MCF 10A (cell line): ENCODE measurements at regions not wholly inside any gene's neighbourhood (a gene's known extent, or its start where the extent isn't known, plus 50 kb on each side); places are given as distances from the start of the nearest gene placed in this dataset.

Experiments
- BruUV-seq: library from RNA; stranded (reverse); fragments of 400-500 nt; replicated peaks from 2 replicates; lab custom pipeline; 2021; lab: Mats Ljungman, UMichigan
- CTCF ChIA-PET: fragments of 300-600 bp; sonication (Branson Sonifier 250); formaldehyde crosslinking; extraction: SDS; loops from one replicate; lab custom pipeline; 2021; ENCODE audit warnings: antibody characterized with exemption, inconsistent platforms; lab: Yijun Ruan, JAX
- POLR2A ChIA-PET: fragments of 300-600, 350-650 bp; sonication (Branson Sonifier 250); formaldehyde crosslinking; extraction: SDS; loops from one replicate; lab custom pipeline; 2020; ENCODE audit warnings: antibody characterized with exemption, inconsistent platforms; lab: Yijun Ruan, JAX
- DNase-seq: peaks from one replicate; pipeline ENCODE4 v3.0.0-alpha.2; 2018; ENCODE audit not compliant: unreplicated experiment
- H3K27ac Mint-ChIP-seq: one replicate; pipeline ENCODE4 v1.8.0; 2022; ENCODE audit warnings: mild to moderate bottlenecking, low read depth, mixed read lengths; ENCODE audit not compliant: unreplicated experiment
- H3K27me3 Mint-ChIP-seq: one replicate; pipeline ENCODE4 v1.8.0; 2022; ENCODE audit warnings: mixed read lengths; ENCODE audit not compliant: insufficient read depth, unreplicated experiment
- H3K36me3 Mint-ChIP-seq: one replicate; pipeline ENCODE4 v1.8.0; 2022; ENCODE audit warnings: mild to moderate bottlenecking, moderate library complexity, mixed read lengths; ENCODE audit not compliant: insufficient read depth, unreplicated experiment
- H3K4me1 Mint-ChIP-seq: one replicate; pipeline ENCODE4 v1.8.0; 2022; ENCODE audit warnings: mixed read lengths; ENCODE audit not compliant: insufficient read depth, unreplicated experiment
- H3K4me3 Mint-ChIP-seq: one replicate; pipeline ENCODE4 v1.8.0; 2022; ENCODE audit warnings: mild to moderate bottlenecking, moderate library complexity, mixed read lengths; ENCODE audit not compliant: unreplicated experiment
- H3K9me3 Mint-ChIP-seq: one replicate; pipeline ENCODE4 v1.8.0; 2022; ENCODE audit warnings: mixed read lengths; ENCODE audit not compliant: unreplicated experiment
- CTCF ChIP-seq: fragments of 200-600 bp; IDR thresholded peaks from one replicate; pipeline ENCODE4 v1.8.0; 2022; ENCODE audit warnings: antibody characterized with exemption, mild to moderate bottlenecking; ENCODE audit not compliant: unreplicated experiment
- intact Hi-C: fragments of 100-400 bp; cut with micrococcal nuclease; formaldehyde crosslinking; loops from 2 replicates; pipeline ENCODE4 v1.14.1; 2022

DNA sequence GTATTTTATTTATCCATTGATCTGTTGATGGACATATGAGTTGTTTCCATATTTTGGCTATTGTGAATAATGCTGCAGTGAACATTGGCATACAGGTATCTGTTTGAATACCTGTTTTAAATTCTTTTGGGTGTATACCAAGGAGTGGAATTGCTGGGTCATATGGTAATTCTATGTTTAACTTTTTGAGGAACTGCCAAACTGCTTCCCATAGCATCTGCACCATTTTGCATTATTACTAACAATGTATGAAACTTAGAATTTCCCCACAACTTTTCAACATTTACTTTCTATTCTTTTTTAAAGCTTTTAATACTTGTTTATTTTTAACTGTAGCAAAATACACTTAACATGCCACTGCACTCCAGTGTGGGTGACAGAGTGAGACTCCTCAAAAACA, 57.0 kb upstream of the MSN start:
- intact Hi-C loops: no loop called here
- TF ChIP-seq CTCF: no peak
- Mint-ChIP-seq H3K36me3 (no peaks in the 10 kb centered on the region), H3K27ac (peak overlapping the region; percentile 8), H3K4me1 (peaks cover 14% of the 10 kb centered on the region), H3K9me3 (peaks cover 4% of the 10 kb centered on the region), H3K27me3 (no peaks in the 10 kb centered on the region), H3K4me3 (no peak overlapping the region)
- no TSS peak for BruUV-seq
- DNase-seq: no peak
- ChIA-PET CTCF (interaction anchor here (1.6 to 2.1 kb wide), 2 partner anchors 13 to 93 kb away, joined by 3 to 4 read pairs; no protein-coding TSS in a partner anchor), POLR2A (interaction anchor here (1.0 kb wide), 1 partner anchor 32 kb away, joined by 3 read pairs; no protein-coding TSS in a partner anchor)

- Mint-ChIP-seq H3K36me3 (no peaks in the 10 kb centered on the region), H3K27ac (peak overlapping the region; percentile 8), H3K4me3 (no peak overlapping the region), H3K9me3 (peaks cover 9% of the 10 kb centered on the region), H3K27me3 (no peaks in the 10 kb centered on the region), H3K4me1 (peaks cover 14% of the 10 kb centered on the region)
- no TSS peak for BruUV-seq
- DNase-seq: peak; percentile 35
- no peak for TF ChIP-seq CTCF
- intact Hi-C loops: no loop called here
- CTCF ChIA-PET: interaction anchor here (2.1 kb wide), 1 partner anchor 13 kb away, joined by 4 read pairs; no protein-coding TSS in a partner anchor
- POLR2A ChIA-PET: no interaction called here
Measured at GRCh38 chrX:65610040-65610439, 57.4 kb upstream of the MSN start.

- no peak overlapping the region for H3K27ac Mint-ChIP-seq
- H3K4me3 Mint-ChIP-seq: no peak overlapping the region
- H3K36me3 Mint-ChIP-seq: no peaks in the 10 kb centered on the region
- no peaks in the 10 kb centered on the region for H3K27me3 Mint-ChIP-seq
- intact Hi-C loops: no loop called here
- no peak for TF ChIP-seq CTCF
- ChIA-PET POLR2A (interaction anchor here (1.6 kb wide), 1 partner anchor 34 kb away, joined by 4 read pairs; no protein-coding TSS in a partner anchor), CTCF (interaction anchor here (0.9 to 1.6 kb wide), 3 partner anchors 28 to 126 kb away, joined by 3 to 4 read pairs (median 3); no protein-coding TSS in a partner anchor)
- H3K9me3 Mint-ChIP-seq: peaks cover 17% of the 10 kb centered on the region
- DNase-seq: no peak
- H3K4me1 Mint-ChIP-seq: peaks cover 14% of the 10 kb centered on the region
- no TSS peak for BruUV-seq
Measured at GRCh38 chrX:65609237-65609636, 58.2 kb upstream of the MSN start.

- no peak overlapping the region for H3K27ac Mint-ChIP-seq
- H3K27me3 Mint-ChIP-seq: no peaks in the 10 kb centered on the region
- ChIA-PET CTCF (interaction anchor here (1.6 kb wide), 1 partner anchor 96 kb away, joined by 4 read pairs; no protein-coding TSS in a partner anchor), POLR2A (interaction anchor here (0.6 to 1.6 kb wide), 3 partner anchors 12 to 61 kb away, joined by 4 to 6 read pairs (median 4); no protein-coding TSS in a partner anchor)
- no TSS peak for BruUV-seq
- TF ChIP-seq CTCF: no peak
- intact Hi-C loops: no loop called here
- DNase-seq: no peak
- peaks cover 14% of the 10 kb centered on the region for H3K4me1 Mint-ChIP-seq
- no peaks in the 10 kb centered on the region for H3K36me3 Mint-ChIP-seq
- peaks cover 17% of the 10 kb centered on the region for H3K9me3 Mint-ChIP-seq
- H3K4me3 Mint-ChIP-seq: no peak overlapping the region
Measured at GRCh38 chrX:65608026-65608425, 59.4 kb upstream of the MSN start.
